D721Med (cell line): ENCODE measurements at regions not wholly inside any gene's neighbourhood (a gene's known extent, or its start where the extent isn't known, plus 50 kb on each side); places are given as distances from the start of the nearest gene placed in this dataset.

ENCODE experiments used
- DNase-seq: peaks from one replicate; pipeline ENCODE4 v3.0.0; 2011; ENCODE audit warnings: low spot score; ENCODE audit not compliant: insufficient read length
- FAIRE-seq: peaks from 2 replicates; lab custom pipeline; 2011; peaks lifted over from hg19 to GRCh38; lab: Jason Lieb, UNC
- TF ChIP-seq, protein P1 (sequence below): IDR thresholded peaks from 2 replicates; pipeline ENCODE4 v1.5.1; 2012; ENCODE audit warnings: mild to moderate bottlenecking, control low read depth; ENCODE audit not compliant: insufficient read depth; ENCODE audit errors: missing control alignments

DNA sequence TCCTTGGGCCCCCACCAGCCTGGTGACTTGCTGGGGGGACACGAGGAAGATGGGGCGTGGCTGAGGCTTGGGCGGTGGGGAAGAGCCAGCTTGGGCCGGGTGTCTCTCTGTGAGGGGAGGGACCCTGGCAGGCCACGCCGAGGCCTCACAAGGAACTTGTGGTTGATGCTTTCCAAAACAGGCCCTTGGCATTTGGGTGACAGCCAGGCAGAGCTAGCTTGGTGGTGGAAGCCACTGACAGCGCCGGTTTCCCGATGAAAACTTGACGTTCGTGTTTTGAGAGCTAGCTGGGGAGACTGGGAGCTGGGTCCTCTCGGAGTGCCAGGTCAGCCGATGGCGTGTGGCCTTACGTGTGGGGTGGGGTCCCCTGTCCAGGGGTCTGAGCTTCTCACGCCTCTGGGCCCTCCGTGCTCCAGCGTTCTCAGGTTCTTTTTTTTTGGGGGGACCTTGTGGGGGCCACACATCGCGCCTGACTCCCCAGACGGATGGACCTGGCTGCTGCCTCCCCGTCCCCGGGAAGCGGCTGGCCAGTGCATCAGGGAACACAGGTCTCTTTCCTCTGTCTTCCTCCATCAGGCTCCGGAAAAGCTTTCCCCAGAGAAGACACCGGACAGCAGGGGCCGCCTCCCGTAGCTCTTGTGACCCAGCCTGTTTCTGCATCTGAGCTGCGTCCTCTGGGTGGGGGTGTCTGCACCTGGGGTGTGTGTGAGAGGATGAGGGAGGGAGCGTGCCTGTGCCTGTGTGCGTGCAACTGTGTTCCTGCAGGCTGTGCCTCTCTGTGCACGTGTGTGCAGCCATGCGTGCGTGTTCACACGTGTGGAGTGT, 129.3 kb upstream of the LPCAT1 start:
- FAIRE-seq: no peak
- DNase-seq: no peak
- TF ChIP-seq, protein P1, sequence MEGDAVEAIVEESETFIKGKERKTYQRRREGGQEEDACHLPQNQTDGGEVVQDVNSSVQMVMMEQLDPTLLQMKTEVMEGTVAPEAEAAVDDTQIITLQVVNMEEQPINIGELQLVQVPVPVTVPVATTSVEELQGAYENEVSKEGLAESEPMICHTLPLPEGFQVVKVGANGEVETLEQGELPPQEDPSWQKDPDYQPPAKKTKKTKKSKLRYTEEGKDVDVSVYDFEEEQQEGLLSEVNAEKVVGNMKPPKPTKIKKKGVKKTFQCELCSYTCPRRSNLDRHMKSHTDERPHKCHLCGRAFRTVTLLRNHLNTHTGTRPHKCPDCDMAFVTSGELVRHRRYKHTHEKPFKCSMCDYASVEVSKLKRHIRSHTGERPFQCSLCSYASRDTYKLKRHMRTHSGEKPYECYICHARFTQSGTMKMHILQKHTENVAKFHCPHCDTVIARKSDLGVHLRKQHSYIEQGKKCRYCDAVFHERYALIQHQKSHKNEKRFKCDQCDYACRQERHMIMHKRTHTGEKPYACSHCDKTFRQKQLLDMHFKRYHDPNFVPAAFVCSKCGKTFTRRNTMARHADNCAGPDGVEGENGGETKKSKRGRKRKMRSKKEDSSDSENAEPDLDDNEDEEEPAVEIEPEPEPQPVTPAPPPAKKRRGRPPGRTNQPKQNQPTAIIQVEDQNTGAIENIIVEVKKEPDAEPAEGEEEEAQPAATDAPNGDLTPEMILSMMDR: no peak

DNA sequence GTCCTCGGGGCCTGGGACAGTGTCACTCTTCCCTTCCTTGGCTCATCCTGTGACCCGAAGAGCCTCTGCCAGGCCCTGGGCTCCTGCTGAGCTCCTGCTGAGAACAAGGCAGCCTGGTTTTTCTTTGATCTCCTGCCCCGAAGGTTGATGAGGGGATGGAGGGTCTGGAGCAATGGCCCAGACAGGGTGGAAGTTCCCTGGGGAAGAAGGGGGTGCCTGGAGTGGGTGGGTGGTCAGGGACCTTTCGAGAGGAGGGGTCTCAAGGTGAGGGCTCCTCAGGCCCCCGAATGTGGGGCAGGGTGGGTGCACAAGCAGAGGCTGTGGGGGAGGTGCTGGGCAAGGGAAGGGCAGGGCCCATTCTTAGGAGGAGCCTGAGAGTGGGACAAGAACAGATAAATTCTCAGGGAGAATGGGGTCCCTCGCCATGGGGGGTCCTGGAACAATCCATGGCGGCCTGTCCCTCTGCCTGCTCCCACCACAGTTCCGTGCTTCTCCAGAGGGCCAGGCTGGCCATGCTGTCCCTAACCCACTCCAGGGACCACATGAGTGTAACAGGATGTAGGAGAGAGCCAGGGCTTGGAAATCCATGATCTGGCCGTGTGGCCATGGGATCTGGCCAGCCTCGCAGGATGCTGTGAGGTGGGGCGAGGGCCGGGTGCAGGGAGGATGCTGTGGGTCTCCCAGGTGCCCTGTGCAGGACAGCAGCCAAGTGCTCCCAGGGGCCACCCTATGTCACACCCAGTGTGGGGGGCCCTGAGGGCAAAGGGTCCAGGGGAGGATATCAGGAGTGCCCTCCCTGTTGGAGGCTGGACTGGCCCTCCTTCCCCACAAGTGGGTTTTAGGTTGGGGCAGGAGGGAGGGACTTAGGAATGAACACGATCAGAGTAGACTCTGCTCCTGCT, 128.5 kb upstream of the LPCAT1 start:
- DNase-seq (no peak), FAIRE-seq (no peak)
- TF ChIP-seq, protein P1: no peak

DNA sequence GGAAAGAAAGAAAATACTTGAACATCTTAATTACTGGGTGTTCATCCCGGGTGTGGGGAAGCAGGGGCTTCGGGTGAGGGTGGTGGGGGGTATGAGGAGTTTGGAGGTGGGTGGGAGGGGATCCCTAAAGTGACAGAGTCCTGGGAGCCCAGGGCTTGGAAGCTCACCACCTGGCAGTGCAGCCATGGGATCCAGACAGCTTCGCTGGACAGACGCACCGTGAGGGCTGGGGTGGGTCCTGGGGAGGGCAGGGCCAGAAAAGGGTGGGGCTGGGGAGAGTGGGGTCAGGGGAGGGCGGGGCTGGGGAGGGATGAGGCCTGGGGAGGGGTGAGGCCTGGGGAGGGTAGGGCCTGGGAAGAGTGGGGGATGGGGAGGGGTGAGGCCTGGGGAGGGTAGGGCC, 127.5 kb upstream of the LPCAT1 start:
- TF ChIP-seq, protein P1: no peak
- DNase-seq (no peak), FAIRE-seq (no peak)

DNA sequence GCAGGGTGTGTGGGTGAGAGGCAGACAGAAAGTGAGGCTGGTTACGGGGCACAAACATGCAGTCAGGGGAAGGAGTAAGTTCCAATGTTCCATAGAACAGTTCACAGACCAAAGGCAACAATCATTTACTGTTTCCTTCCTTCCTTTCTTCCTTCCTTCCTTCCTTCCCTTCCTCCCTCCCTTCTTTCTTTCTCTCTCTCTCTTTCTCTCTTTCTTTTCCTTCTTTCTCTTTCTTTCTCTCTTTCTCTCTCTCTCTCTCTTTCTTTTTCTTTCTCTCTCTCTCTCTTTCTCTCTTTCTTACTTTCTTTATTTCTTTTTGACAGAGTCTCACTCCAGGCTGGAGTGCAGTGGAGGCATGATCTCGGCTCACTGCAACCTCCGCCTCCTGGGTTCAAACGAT, 125.8 kb upstream of the LPCAT1 start:
- DNase-seq (no peak), FAIRE-seq (no peak)
- TF ChIP-seq, protein P1: no peak

DNA sequence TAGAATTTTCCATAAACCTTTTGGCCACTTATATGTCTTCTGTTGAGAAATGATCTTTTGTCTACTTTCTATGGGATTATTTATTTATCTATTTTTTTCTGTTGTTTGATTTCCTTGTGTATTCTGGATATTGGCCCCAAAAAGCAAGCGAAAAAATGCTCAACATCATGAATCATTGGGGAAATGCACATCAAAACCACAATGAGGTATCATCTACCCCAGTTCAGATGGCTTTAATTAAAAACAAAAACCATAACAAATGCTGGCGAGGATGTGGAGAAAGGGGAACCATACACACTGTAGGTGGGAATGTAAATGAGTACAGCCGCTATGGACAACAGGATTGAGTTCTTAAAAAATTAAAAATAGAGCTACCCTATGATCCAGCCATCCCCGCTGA, 125.0 kb upstream of the LPCAT1 start:
- no peak for DNase-seq
- no peak for FAIRE-seq
- TF ChIP-seq, protein P1: no peak

DNA sequence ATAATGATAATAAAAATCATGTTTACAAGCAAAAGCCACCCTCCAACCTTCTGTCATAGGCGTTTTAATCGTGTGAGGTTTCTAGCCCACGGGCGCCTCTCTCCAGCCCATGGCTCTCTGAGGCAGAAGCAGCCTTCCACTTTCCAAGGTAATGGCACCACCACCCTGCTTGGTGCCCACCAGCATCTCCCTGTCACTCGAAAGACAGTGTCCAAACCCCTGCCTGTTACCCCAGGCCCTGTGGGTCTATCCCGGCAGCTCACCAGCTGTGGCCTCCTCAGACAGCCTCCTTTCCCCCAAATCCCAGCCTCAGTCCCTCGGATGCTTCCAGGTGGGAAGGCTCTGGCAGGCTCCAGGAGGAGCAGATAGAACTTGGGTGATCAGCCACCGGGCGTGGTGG, 123.8 kb upstream of the LPCAT1 start:
- TF ChIP-seq, protein P1: no peak
- DNase-seq (no peak), FAIRE-seq (no peak)
